Prostate gland (tissue), 2 donors: ENCODE measurements at regions not wholly inside any gene's neighbourhood (a gene's known extent, or its start where the extent isn't known, plus 50 kb on each side); places are given as distances from the start of the nearest gene placed in this dataset.
"Not testable (repeated sequence)": the region's sequence is repeated elsewhere in the genome, so short reads cannot be mapped to it uniquely, and the experiment has no call there.

Experiments
- DNase-seq: peaks from one replicate; pipeline ENCODE4 v3.0.0-alpha.2; 2019; ENCODE audit warnings: low spot score
- H3K27ac ChIP-seq, 2 donors: fragments of 200-600 bp; sonication (generic); 2 replicates each; pipeline ENCODE4 v1.5.1; 2017 to 2019
- H3K27me3 ChIP-seq: fragments of 200-600 bp; sonication (generic); replicated peaks from 2 replicates; pipeline ENCODE4 v1.5.1; 2019; ENCODE audit not compliant: insufficient read depth
- H3K36me3 ChIP-seq, 2 donors: fragments of 200-600 bp; sonication (generic); 1 replicate in 1 of 2; 2 replicates in 1 of 2; pipeline versions ENCODE4 v1.5.1 to v1.8.1; 2017 to 2019
- H3K4me1 ChIP-seq: fragments of 200-600 bp; sonication (generic); replicated peaks from 2 replicates; pipeline ENCODE4 v1.5.1; 2019
- H3K4me3 ChIP-seq, 2 donors: fragments of 200-600 bp; sonication (generic); 2 replicates each; pipeline ENCODE4 v1.5.1; 2017 to 2019
- H3K9me3 ChIP-seq: fragments of 200-600 bp; sonication (generic); 2 replicates; pipeline ENCODE4 v1.5.1; 2017
- CTCF ChIP-seq, 4 experiments: fragments of 200-600 bp in 2 of 4; fragments of 450-650 bp in 2 of 4; sonication (generic) in 2 of 4; IDR thresholded peaks; 1 replicate in 3 of 4; 2 replicates in 1 of 4; pipeline ENCODE4 v1.5.1; 2016 to 2019; ENCODE audit warnings: antibody characterized with exemption in 4 of 4, mild to moderate bottlenecking in 2 of 4, moderate library complexity in 2 of 4
- POLR2A ChIP-seq: fragments of 450-650 bp; IDR thresholded peaks from one replicate; pipeline ENCODE4 v1.6.1; 2016; ENCODE audit warnings: antibody characterized with exemption, mild to moderate bottlenecking
- POLR2AphosphoS5 ChIP-seq: sonication (generic); formaldehyde crosslinking; IDR thresholded peaks from one replicate; pipeline ENCODE4 v1.6.1; 2017; ENCODE audit warnings: antibody characterized with exemption
- WGBS: methylation state at CpG from one replicate; pipeline ENCODE4 v1.1.5; 2018; 5-methylcytosine and 5-hydroxymethylcytosine counted together
- intact Hi-C: fragments of 100-400 bp; cut with DNase I; formaldehyde crosslinking; loops from one replicate; pipeline ENCODE4 v1.14.2; 2022

- H3K9me3 ChIP-seq = no peaks in the 10 kb centered on the region
- no peaks in the 10 kb centered on the region for H3K4me1 ChIP-seq
- no peaks in the 10 kb centered on the region for H3K36me3 ChIP-seq
- no peak overlapping the region for H3K4me3 ChIP-seq
- 66% methylated on average over 2 of the region's 2 CpGs for WGBS
- no peak overlapping the region for H3K27ac ChIP-seq
- H3K27me3 ChIP-seq = no peaks in the 10 kb centered on the region
- intact Hi-C loops = no loop called here
- no peak for TF ChIP-seq POLR2AphosphoS5
- no peak for TF ChIP-seq POLR2A
- TF ChIP-seq CTCF (IDR thresholded peaks at IDR 0.05) = no peak
- DNase-seq = no peak
Observed at GRCh38 chr7:81186691-81187090, 267.8 kb upstream of the SEMA3C start.

DNA sequence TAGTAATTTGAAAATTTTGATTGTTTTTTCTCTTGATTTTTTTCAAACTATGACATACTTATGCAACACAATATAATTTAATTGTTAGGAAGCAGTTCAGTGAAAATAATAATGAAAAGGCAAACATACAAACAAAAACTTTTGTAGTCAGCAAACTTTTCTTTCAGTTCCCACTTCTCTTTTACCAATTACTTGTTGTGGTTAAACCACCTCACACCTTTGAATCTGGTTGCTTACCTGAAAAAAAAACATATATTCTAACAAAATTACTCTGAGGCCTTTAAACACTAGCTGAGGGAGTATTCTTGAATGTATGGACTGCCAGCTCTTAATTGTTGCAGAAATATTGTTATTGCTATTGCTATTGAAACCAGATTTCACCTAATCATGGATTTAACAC is 266.2 kb upstream of the SEMA3C start:
- no peaks in the 10 kb centered on the region for H3K27me3 ChIP-seq
- no peak overlapping the region for H3K27ac ChIP-seq
- no peaks in the 10 kb centered on the region for H3K4me1 ChIP-seq
- TF ChIP-seq POLR2A (no peak), POLR2AphosphoS5 (no peak), CTCF (IDR thresholded peaks at IDR 0.05) (no peak)
- DNase-seq = no peak
- H3K36me3 ChIP-seq = no peaks in the 10 kb centered on the region
- no peak overlapping the region for H3K4me3 ChIP-seq
- intact Hi-C loops = no loop called here
- H3K9me3 ChIP-seq = no peaks in the 10 kb centered on the region

DNA sequence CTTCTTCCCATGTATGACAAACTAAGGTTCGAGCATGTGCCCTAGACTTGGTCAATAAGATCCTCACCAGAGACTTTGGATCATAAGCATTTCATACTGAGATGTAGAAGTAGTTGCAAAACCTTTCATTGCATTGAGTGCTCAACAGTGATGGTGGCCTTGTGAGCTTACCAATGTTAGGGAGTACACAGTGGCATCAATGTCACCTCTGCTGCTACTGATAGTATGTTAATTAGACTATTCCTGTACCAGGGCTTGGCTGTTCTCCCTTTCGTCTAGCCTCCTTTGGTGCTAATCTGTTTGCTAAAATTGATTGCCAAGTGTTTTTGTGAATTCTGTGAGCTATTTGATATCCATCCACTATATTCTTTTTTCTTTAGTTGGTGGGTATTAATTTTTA is 264.5 kb upstream of the SEMA3C start:
- TF ChIP-seq POLR2A = no peak
- no peak for TF ChIP-seq CTCF (IDR thresholded peaks at IDR 0.05)
- DNase-seq = no peak
- H3K36me3 ChIP-seq = no peaks in the 10 kb centered on the region
- no peaks in the 10 kb centered on the region for H3K27me3 ChIP-seq
- 80% methylated on average over 2 of the region's 2 CpGs for WGBS
- H3K4me3 ChIP-seq = no peak overlapping the region
- H3K4me1 ChIP-seq = no peaks in the 10 kb centered on the region
- H3K9me3 ChIP-seq = no peaks in the 10 kb centered on the region
- intact Hi-C loops = no loop called here
- no peak overlapping the region for H3K27ac ChIP-seq

GRCh38 chr7:81182056-81182455 is 263.2 kb upstream of the SEMA3C start:
- not testable (repeated sequence) for DNase-seq
- 82% methylated on average over 10 of the region's 10 CpGs for WGBS

GRCh38 chr7:81181066-81181465 is 262.2 kb upstream of the SEMA3C start:
- no peak for DNase-seq
- intact Hi-C loops = no loop called here
- H3K9me3 ChIP-seq = no peaks in the 10 kb centered on the region
- H3K4me3 ChIP-seq = no peak overlapping the region
- H3K4me1 ChIP-seq = no peaks in the 10 kb centered on the region
- H3K27ac ChIP-seq = no peak overlapping the region
- no peaks in the 10 kb centered on the region for H3K27me3 ChIP-seq
- H3K36me3 ChIP-seq = no peaks in the 10 kb centered on the region
- no peak for TF ChIP-seq CTCF (IDR thresholded peaks at IDR 0.05)
- no peak for TF ChIP-seq POLR2A
- TF ChIP-seq POLR2AphosphoS5 = no peak

More at GRCh38 chr7:81182056-81182455, 263.2 kb upstream of the SEMA3C start:
- H3K27me3 ChIP-seq, H3K4me1 ChIP-seq, H3K36me3 ChIP-seq, H3K4me3 ChIP-seq, intact Hi-C loops, H3K9me3 ChIP-seq, H3K27ac ChIP-seq: not testable (repeated sequence)

- TF ChIP-seq CTCF (IDR thresholded peaks at IDR 0.05) (no peak), POLR2A (no peak), POLR2AphosphoS5 (no peak)
- H3K4me1 ChIP-seq = no peaks in the 10 kb centered on the region
- H3K27me3 ChIP-seq = no peaks in the 10 kb centered on the region
- no peak overlapping the region for H3K27ac ChIP-seq
- H3K4me3 ChIP-seq = no peak overlapping the region
- no peaks in the 10 kb centered on the region for H3K9me3 ChIP-seq
- no peak for DNase-seq
- 91% methylated on average over 2 of the region's 2 CpGs for WGBS
- intact Hi-C loops = no loop called here
- H3K36me3 ChIP-seq = no peaks in the 10 kb centered on the region
Observed at GRCh38 chr7:81180573-81180972, 261.7 kb upstream of the SEMA3C start.
